ENCODE measurements at regions not wholly inside any gene's neighbourhood (a gene's known extent, or its start where the extent isn't known, plus 50 kb on each side); places are given as distances from the start of the nearest gene placed in this dataset.

DNA sequence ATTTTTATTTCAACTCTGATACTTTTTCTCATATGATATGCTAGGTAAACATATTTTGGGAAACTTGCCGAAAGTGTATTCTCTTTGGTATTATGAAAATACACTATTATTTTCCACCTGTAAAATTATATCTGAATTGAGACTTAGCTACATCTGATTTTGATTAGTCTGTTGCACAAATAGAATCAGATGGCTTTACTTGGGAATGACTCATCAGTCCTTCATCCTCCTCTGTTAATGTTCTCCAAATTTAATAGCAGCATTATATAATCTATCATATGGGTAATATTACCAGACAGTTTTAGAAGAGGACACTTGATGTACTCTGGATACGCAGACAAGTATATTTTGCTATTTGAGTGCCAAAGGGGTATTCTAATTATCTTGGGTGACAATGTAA is 245.3 kb downstream of the CTH start:
- intact Hi-C loops (cut with micrococcal nuclease), result no loop called here
- no peaks in the 10 kb centered on the region for H3K9me3 Mint-ChIP-seq
- no peaks in the 10 kb centered on the region for H3K27me3 Mint-ChIP-seq (ENCODE audit: low read depth)
- no peak for DNase-seq (ENCODE audit: low spot score)
- no peaks in the 10 kb centered on the region for H3K36me3 Mint-ChIP-seq (ENCODE audit: low read depth)
- H3K4me3 Mint-ChIP-seq (ENCODE audit: low read depth), result no peak overlapping the region
- no peak overlapping the region for H3K27ac Mint-ChIP-seq
- H3K4me1 Mint-ChIP-seq (ENCODE audit: low read depth), result no peaks in the 10 kb centered on the region

DNA sequence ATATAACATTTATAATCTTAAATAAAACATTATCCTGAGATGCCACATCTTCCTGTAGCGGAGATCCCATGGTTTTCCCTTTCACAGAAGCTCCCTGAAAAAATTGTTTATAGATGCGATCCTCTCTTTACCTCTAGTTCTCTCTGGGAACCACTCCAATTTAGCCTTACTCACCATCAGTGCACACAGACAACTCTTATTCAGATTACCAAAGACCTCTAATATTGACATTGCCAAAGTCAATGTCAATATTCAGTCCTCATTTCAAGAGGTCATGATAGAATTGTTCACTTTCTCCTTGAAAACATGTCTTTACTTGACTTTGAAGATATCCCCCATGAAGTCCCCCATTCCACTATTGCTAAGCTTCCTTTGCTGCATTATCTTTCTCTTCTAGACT is 248.8 kb downstream of the CTH start:
- no peak overlapping the region for H3K4me3 Mint-ChIP-seq (ENCODE audit: low read depth)
- DNase-seq (ENCODE audit: low spot score), result no peak
- intact Hi-C loops (cut with micrococcal nuclease), result no loop called here
- no peaks in the 10 kb centered on the region for H3K4me1 Mint-ChIP-seq (ENCODE audit: low read depth)
- no peak overlapping the region for H3K27ac Mint-ChIP-seq
- no peaks in the 10 kb centered on the region for H3K36me3 Mint-ChIP-seq (ENCODE audit: low read depth)
- H3K9me3 Mint-ChIP-seq, result no peaks in the 10 kb centered on the region
- H3K27me3 Mint-ChIP-seq (ENCODE audit: low read depth), result no peaks in the 10 kb centered on the region

DNA sequence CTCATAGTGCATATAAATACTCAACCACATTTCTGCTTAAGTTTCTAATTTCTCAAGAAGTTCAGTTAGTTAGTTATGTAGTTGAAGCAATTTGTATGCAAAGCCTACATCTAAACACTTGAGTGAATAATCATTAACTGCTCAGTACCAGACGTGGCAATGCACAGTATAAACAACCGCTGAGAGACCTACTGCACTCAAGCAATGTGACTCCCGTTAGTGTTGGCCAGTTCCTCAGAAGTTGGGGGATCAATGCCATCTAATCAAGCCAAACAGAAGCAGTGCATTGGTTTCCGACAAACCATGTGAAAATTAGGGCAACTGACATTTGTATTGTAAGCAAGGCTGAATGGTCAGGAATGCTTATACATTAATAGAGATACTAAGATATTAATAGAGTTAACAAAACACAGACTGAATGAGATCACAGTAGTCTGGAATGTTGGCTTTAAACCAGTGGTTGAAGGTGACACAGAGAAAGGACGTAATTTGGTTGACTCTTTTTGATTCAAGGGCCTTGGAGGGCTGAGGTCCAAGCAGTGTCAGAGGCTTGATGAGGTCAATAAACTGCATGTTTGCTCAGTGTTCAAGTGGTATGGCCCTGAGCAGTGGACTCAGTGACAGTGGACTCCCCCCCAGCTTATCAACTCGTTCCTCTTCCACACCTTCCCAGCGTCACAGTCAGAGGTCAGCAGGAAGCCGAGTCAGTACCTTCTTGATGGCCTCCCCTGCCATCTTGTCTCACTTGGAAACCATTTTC is 255.5 kb downstream of the CTH start:
- Mint-ChIP-seq H3K27me3 (ENCODE audit: low read depth) (no peaks in the 10 kb centered on the region), H3K36me3 (ENCODE audit: low read depth) (no peaks in the 10 kb centered on the region), H3K9me3 (no peaks in the 10 kb centered on the region), H3K4me3 (ENCODE audit: low read depth) (no peak overlapping the region), H3K4me1 (ENCODE audit: low read depth) (no peaks in the 10 kb centered on the region), H3K27ac (no peak overlapping the region)
- no peak for DNase-seq (ENCODE audit: low spot score)
- intact Hi-C loops (cut with micrococcal nuclease), result no loop called here

DNA sequence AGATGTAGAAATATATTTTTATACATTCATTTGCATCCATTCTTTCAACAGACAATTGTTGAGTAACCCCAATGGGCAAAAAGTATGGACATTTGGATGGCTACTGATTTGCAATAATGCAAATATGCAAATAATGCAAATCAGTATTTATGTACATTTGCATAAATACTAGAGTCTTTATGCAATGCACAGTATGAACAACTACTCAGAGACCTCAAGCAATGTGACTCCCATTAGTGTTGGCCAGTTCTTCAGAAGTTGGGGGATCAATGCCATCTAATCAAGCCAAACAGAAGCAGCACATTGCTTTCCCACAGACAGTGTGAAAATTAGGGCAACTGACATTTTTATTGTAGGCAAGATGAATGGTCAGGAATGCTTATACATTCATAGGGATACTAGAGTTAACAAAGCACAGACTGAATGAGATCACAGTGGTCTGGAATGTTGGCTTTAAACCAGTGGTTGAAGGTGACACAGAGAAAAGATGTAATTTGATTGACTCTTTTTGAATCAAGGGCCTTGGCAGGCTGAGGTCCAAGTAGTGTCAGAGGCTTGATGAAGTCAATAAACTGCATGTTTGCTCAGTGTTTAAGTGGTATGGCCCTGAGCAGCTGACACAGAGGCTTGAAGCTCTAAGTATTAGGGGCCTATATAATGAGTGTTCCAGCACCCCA is 256.6 kb downstream of the CTH start:
- no peak overlapping the region for H3K4me3 Mint-ChIP-seq (ENCODE audit: low read depth)
- no peak overlapping the region for H3K27ac Mint-ChIP-seq
- no peak for DNase-seq (ENCODE audit: low spot score)
- no peaks in the 10 kb centered on the region for H3K36me3 Mint-ChIP-seq (ENCODE audit: low read depth)
- no peaks in the 10 kb centered on the region for H3K27me3 Mint-ChIP-seq (ENCODE audit: low read depth)
- H3K9me3 Mint-ChIP-seq, result no peaks in the 10 kb centered on the region
- intact Hi-C loops (cut with micrococcal nuclease), result no loop called here
- no peaks in the 10 kb centered on the region for H3K4me1 Mint-ChIP-seq (ENCODE audit: low read depth)

DNA sequence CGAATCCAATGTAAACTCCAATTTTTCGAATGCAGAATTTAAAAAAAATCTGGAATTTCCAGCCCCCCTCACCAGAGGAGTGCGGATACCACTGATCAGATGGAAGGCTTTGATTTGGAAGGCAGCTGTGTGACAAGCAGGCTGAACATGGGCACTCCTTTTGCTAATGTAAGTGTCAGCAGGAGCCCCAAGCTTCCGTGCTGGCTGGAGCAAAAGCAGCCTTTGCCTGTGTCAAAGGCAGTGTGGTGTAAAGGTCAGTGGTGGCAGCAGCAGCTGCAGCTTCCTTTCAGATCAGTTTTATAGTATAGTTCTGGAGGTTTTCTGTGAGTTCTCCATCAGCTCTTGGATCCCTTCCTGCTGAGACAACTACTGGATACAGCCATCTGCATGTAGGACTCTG is 259.9 kb downstream of the CTH start:
- Mint-ChIP-seq H3K9me3 (no peaks in the 10 kb centered on the region), H3K27me3 (ENCODE audit: low read depth) (peaks cover 6% of the 10 kb centered on the region), H3K27ac (no peak overlapping the region), H3K36me3 (ENCODE audit: low read depth) (no peaks in the 10 kb centered on the region), H3K4me1 (ENCODE audit: low read depth) (peaks cover 4% of the 10 kb centered on the region), H3K4me3 (ENCODE audit: low read depth) (no peak overlapping the region)
- intact Hi-C loops (cut with micrococcal nuclease), result no loop called here
- DNase-seq (ENCODE audit: low spot score), result no peak

DNA sequence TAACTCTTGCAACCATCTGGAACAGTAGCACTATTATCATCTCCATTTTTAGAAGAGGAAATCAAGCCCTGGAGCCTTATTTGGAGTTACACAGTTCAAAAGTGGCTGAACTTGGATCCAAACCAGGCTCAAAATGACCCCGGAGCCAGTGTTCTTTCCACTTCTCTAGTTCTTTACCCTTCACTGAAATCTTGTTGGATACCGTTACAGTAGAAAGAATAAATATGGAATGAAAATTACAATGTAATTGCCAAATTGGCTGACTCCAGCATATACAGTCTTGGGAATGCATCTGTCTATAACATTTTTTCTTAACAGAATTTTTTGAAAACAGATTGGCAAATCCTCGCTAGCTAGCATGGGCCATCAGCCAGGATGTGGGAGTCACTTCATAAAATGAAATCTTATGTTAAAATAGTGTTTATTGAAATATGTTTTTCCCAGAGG is 261.4 kb downstream of the CTH start:
- no peak overlapping the region for H3K27ac Mint-ChIP-seq
- no peaks in the 10 kb centered on the region for H3K9me3 Mint-ChIP-seq
- no peak overlapping the region for H3K4me3 Mint-ChIP-seq (ENCODE audit: low read depth)
- DNase-seq (ENCODE audit: low spot score), result no peak
- intact Hi-C loops (cut with micrococcal nuclease), result no loop called here
- peaks cover 10% of the 10 kb centered on the region for H3K27me3 Mint-ChIP-seq (ENCODE audit: low read depth)
- H3K36me3 Mint-ChIP-seq (ENCODE audit: low read depth), result no peaks in the 10 kb centered on the region
- H3K4me1 Mint-ChIP-seq (ENCODE audit: low read depth), result peaks cover 4% of the 10 kb centered on the region

DNA sequence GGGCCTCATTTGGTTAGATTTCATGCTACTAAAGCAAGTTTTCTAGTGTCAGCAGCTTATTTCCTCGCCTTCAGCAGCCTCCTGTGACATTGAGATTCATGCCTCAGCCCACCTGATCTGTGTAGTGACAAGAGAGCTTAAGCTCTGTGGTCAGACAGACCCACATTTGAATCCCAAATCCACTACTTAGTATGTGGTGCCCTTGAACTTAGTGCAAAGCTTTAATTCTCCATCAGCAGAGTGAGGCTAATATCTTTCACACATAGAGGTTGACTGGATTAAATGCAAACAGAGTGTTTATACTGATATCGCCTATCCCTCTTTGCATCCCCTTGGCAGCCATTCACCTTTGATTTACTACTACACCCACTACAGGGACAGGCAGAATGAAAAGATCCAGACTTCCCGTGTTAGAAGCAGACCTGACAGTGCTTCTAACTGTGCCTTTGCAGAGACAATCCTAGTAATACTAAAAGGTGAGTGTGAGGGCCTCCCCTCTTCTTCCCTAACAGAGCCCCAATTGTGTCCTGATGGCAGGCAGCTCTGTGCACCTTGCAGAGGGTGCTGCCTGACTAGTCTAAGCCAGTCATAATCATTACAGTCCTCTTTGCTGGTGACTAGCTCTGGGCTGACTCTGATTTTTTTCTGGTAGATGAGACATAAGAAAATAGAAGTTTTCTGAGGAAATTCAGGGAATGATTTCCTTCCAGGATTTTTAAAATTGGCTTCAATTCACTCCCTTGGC is 264.0 kb downstream of the CTH start:
- DNase-seq (ENCODE audit: low spot score), result no peak
- H3K4me3 Mint-ChIP-seq (ENCODE audit: low read depth), result no peak overlapping the region
- H3K9me3 Mint-ChIP-seq, result no peaks in the 10 kb centered on the region
- peaks cover 4% of the 10 kb centered on the region for H3K4me1 Mint-ChIP-seq (ENCODE audit: low read depth)
- intact Hi-C loops (cut with micrococcal nuclease), result no loop called here
- peaks cover 10% of the 10 kb centered on the region for H3K27me3 Mint-ChIP-seq (ENCODE audit: low read depth)
- H3K36me3 Mint-ChIP-seq (ENCODE audit: low read depth), result no peaks in the 10 kb centered on the region
- no peak overlapping the region for H3K27ac Mint-ChIP-seq

DNA sequence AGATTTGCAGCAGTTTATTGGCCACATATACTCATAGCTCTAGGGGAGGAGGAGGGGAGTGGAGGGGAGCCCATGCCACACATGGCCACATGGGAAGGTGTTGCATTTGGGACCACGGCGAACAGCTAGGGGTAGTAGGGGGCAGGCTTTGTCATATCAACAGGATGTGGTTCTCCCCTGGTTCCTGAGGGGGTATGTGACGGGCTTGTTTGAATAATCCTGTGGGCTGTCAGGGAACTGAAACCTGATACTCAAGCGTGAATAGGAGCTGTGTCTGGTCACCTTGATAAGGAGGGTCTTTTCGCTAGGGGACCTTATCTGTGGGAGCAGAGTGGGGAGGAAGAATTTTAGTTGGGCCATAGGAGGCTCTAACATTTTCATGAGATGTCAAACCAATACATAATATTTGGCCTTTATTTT is 264.7 kb downstream of the CTH start:
- H3K27ac Mint-ChIP-seq, result no peak overlapping the region
- H3K27me3 Mint-ChIP-seq (ENCODE audit: low read depth), result peaks cover 10% of the 10 kb centered on the region
- H3K9me3 Mint-ChIP-seq, result no peaks in the 10 kb centered on the region
- intact Hi-C loops (cut with micrococcal nuclease), result no loop called here
- no peak overlapping the region for H3K4me3 Mint-ChIP-seq (ENCODE audit: low read depth)
- no peak for DNase-seq (ENCODE audit: low spot score)
- H3K4me1 Mint-ChIP-seq (ENCODE audit: low read depth), result peaks cover 4% of the 10 kb centered on the region
- no peaks in the 10 kb centered on the region for H3K36me3 Mint-ChIP-seq (ENCODE audit: low read depth)

DNA sequence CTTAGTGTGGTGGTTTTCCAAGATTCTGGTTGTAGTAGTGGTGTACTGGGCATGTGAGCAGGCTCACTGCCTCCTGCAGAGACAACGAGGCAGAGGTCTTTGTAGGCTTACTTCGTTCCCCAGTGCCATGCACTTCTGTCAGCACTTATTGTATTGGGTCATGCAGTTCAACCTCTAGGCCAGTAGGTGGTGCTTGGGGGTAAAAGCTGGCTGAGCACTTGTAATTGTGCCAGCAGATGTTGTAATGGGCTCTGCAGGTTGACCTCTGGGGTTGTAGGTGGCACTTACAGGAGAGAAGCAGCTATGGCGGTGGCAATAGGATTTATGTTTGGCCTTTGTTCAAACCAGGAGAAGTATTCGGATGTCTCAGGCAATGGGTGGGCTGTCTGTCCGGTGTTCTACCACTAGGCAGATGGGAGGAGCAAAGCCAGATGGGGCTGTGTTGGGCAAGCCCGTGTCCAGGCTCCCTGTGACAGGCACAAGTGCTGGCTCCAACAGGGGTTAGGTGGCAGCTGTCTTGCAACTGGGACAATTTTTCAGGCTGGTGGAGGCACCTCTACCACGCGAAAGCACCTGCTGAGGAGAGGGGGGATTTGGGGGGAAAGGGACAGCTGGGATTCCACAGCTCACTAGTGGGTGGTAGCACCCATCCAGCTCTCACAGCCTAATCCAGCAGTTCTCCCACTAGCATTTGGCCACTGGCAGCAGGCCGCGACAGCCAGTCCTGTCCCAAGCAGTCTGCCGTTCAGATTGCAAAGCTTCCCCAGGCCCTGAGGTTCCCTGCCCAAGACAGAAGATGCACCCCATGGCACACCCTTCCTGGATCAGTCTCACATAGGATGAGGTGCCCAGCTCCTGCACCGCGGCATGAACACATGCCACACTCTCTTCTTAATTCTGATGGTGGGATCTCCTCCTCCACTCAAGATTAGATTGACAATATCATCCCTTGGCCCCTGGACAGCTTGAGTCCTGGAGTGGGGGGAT is 274.5 kb downstream of the CTH start:
- Mint-ChIP-seq H3K4me3 (ENCODE audit: low read depth) (no peak overlapping the region), H3K27me3 (ENCODE audit: low read depth) (peaks cover 16% of the 10 kb centered on the region), H3K4me1 (ENCODE audit: low read depth) (peaks cover 2% of the 10 kb centered on the region), H3K36me3 (ENCODE audit: low read depth) (no peaks in the 10 kb centered on the region), H3K9me3 (no peaks in the 10 kb centered on the region), H3K27ac (no peak overlapping the region)
- intact Hi-C loops (cut with micrococcal nuclease), result loop anchor here (1.0 to 10.0 kb wide), 3 partner anchors 99 to 365 kb away; no protein-coding TSS in a partner anchor
- DNase-seq (ENCODE audit: low spot score), result peak; percentile 40

DNA sequence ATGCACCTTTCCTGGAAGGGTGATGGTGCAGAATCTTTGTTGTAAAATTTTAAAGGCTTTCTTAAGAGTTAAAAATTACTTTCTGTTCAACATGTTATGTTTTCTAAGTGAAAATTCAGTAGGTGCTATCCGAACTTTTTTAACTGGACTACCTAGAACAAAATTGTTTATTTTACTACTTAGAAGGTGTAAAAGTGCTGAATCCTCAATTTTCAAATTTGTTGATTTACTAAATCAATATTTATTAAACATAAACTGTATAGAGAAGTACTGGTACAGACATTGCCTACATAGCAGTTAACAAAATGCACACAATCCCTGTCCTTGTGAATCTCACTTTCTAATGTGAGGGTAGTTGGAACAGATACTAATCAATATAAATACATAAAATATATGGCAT is 277.5 kb downstream of the CTH start:
- Mint-ChIP-seq H3K9me3 (no peaks in the 10 kb centered on the region), H3K27ac (no peak overlapping the region), H3K27me3 (ENCODE audit: low read depth) (peaks cover 19% of the 10 kb centered on the region), H3K36me3 (ENCODE audit: low read depth) (no peaks in the 10 kb centered on the region), H3K4me3 (ENCODE audit: low read depth) (no peak overlapping the region), H3K4me1 (ENCODE audit: low read depth) (peaks cover 2% of the 10 kb centered on the region)
- no peak for DNase-seq (ENCODE audit: low spot score)
- intact Hi-C loops (cut with micrococcal nuclease), result loop anchor here (5.0 to 10.0 kb wide), 2 partner anchors 96 to 209 kb away; no protein-coding TSS in a partner anchor

DNA sequence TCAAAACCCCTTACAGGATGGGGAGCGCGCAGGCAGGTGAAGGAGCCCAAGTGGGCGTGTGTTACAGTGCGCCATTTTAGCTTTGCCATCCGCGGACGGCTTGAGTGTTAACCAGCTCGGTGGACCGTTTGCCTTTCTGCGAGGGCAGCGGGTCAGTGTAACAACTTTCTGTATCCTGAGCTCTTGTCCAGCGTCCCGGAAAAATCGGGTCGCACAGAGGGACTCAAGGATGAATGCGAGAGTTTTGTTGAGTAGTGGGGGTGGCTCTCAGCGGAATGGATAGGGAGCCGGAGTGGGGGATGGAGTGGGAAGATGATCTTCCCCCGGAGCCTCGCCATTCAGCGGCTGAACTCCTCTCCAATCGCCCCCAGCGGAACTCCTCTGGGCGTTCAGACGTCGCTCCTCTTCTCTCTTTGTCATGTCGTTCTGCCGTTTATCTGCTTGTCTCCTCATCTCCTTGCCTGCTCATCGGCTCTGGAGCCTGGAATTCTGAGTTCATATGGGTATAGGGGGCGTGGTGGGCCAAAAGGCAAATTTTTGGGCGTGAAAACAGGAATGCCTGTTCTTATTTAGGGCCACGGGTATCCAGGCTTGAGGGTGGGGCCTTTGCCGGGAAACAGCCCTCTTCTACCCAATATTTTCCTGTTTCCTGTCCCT is 295.4 kb downstream of the CTH start:
- H3K36me3 Mint-ChIP-seq (ENCODE audit: low read depth), result no peaks in the 10 kb centered on the region
- no peaks in the 10 kb centered on the region for H3K9me3 Mint-ChIP-seq
- intact Hi-C loops (cut with micrococcal nuclease), result no loop called here
- no peaks in the 10 kb centered on the region for H3K4me1 Mint-ChIP-seq (ENCODE audit: low read depth)
- no peak overlapping the region for H3K27ac Mint-ChIP-seq
- DNase-seq (ENCODE audit: low spot score), result no peak
- peaks cover 11% of the 10 kb centered on the region for H3K27me3 Mint-ChIP-seq (ENCODE audit: low read depth)
- no peak overlapping the region for H3K4me3 Mint-ChIP-seq (ENCODE audit: low read depth)

DNA sequence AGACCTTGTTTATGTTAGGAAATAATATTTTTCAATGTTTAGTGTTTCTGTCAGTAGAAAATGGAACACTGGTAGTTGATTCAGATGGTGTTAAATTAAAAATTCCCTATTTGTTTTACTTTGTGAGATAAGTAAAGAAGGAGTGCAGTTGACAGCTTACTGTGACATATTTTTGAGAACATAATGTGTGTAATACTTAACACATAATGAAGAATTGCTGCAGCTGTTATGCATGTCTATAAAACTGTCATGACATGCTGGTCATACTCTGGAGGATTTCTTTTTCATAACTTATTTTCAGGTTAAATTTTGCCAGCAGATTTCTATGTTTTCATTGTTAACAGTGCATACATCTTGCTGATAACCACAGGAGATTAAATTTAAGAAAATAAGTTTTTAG is 296.1 kb downstream of the CTH start:
- Mint-ChIP-seq H3K4me3 (ENCODE audit: low read depth) (no peak overlapping the region), H3K4me1 (ENCODE audit: low read depth) (no peaks in the 10 kb centered on the region), H3K36me3 (ENCODE audit: low read depth) (no peaks in the 10 kb centered on the region), H3K9me3 (no peaks in the 10 kb centered on the region), H3K27ac (no peak overlapping the region), H3K27me3 (ENCODE audit: low read depth) (peaks cover 11% of the 10 kb centered on the region)
- no peak for DNase-seq (ENCODE audit: low spot score)
- intact Hi-C loops (cut with micrococcal nuclease), result no loop called here
